HPDE6-E6E7 (cell line): ENCODE measurements at regions not wholly inside any gene's neighbourhood (a gene's known extent, or its start where the extent isn't known, plus 50 kb on each side); places are given as distances from the start of the nearest gene placed in this dataset.

ENCODE experiments used
- DNase-seq: peaks from one replicate; pipeline ENCODE4 v3.0.0; 2011; ENCODE audit warnings: missing footprints; ENCODE audit errors: extremely low spot score

GRCh38 chr5:178808886-178809285 is 50.9 kb upstream of the ZNF354B start:
- no peak for DNase-seq

GRCh38 chr5:178801021-178801420 is 58.7 kb upstream of the ZNF354B start:
- DNase-seq = no peak

GRCh38 chr5:178797546-178798440 is 62.0 kb upstream of the ZNF354B start:
- no peak for DNase-seq

GRCh38 chr5:178797101-178797521 is 62.6 kb upstream of the ZNF354B start:
- no peak for DNase-seq

- DNase-seq = no peak
These were observed 63.4 kb upstream of the ZNF354B start for GRCh38 chr5:178796165-178796945.

GRCh38 chr5:178794433-178794832 is 64.0 kb upstream of the ZNF354A start:
- no peak for DNase-seq

- no peak for DNase-seq
These were observed 63.2 kb upstream of the ZNF354A start for GRCh38 chr5:178793696-178794095.

GRCh38 chr5:178793151-178793550 is 62.7 kb upstream of the ZNF354A start:
- DNase-seq = peak; percentile 59

- no peak for DNase-seq
These were observed 61.5 kb upstream of the ZNF354A start for GRCh38 chr5:178791976-178792375.

- peak; percentile 8 for DNase-seq
These were observed 59.9 kb upstream of the ZNF354A start for GRCh38 chr5:178790371-178790770.

GRCh38 chr5:178788381-178789085 is 58.1 kb upstream of the ZNF354A start:
- DNase-seq = no peak

GRCh38 chr5:178787889-178788288 is 57.4 kb upstream of the ZNF354A start:
- DNase-seq = no peak

GRCh38 chr5:178786859-178787499 is 56.5 kb upstream of the ZNF354A start:
- DNase-seq = peak; percentile 98

- DNase-seq = no peak
These were observed 56.0 kb upstream of the ZNF354A start for GRCh38 chr5:178786417-178786816.

- DNase-seq = peak; percentile 76
These were observed 55.5 kb upstream of the ZNF354A start for GRCh38 chr5:178785999-178786398.

GRCh38 chr5:178784391-178784790 is 53.9 kb upstream of the ZNF354A start:
- DNase-seq = no peak

- DNase-seq = no peak
These were observed 51.5 kb upstream of the ZNF354A start for GRCh38 chr5:178781936-178782335.

- DNase-seq = no peak
These were observed 50.4 kb upstream of the ZNF354A start for GRCh38 chr5:178780581-178781498.
